ENCODE measurements at regions not wholly inside any gene's neighbourhood (a gene's known extent, or its start where the extent isn't known, plus 50 kb on each side); places are given as distances from the start of the nearest gene placed in this dataset.

- TF ChIP-seq POLR2A (IDR thresholded peaks at IDR 0.05): no peak
- TF ChIP-seq CTCF (IDR thresholded peaks at IDR 0.05): no peak
These were observed 997.9 kb upstream of the POT1 start for GRCh38 chr7:125927556-125927955.

All from thyroid gland (tissue), 4 donors.